GM21423 (cell line): ENCODE measurements at regions not wholly inside any gene's neighbourhood (a gene's known extent, or its start where the extent isn't known, plus 50 kb on each side); places are given as distances from the start of the nearest gene placed in this dataset.
"Not testable (repeated sequence)": the region's sequence is repeated elsewhere in the genome, so short reads cannot be mapped to it uniquely, and the experiment has no call there.

ENCODE experiments used
- ATAC-seq: cut with Tn5 transposase; IDR thresholded peaks from one replicate; pipeline ENCODE4 v1.9.1; 2021; ENCODE audit warnings: mild to moderate bottlenecking, moderate library complexity; ENCODE audit not compliant: unreplicated experiment

- no peak for ATAC-seq
Observed at GRCh38 chr13:81382246-81382645, 1041.3 kb upstream of the SPRY2 start.

GRCh38 chr13:81381560-81381959, 1040.6 kb upstream of the SPRY2 start:
- ATAC-seq, result no peak

- no peak for ATAC-seq
Observed at GRCh38 chr13:81379183-81379582, 1038.3 kb upstream of the SPRY2 start.

GRCh38 chr13:81377921-81378320, 1037.0 kb upstream of the SPRY2 start:
- ATAC-seq, result no peak

- ATAC-seq, result no peak
Observed at GRCh38 chr13:81375709-81376108, 1034.8 kb upstream of the SPRY2 start.

- not testable (repeated sequence) for ATAC-seq
Observed at GRCh38 chr13:81362711-81363110, 1021.8 kb upstream of the SPRY2 start.

GRCh38 chr13:81350056-81350455, 1009.1 kb upstream of the SPRY2 start:
- no peak for ATAC-seq

GRCh38 chr13:81340118-81341069, 999.5 kb upstream of the SPRY2 start:
- ATAC-seq, result not testable (repeated sequence)

GRCh38 chr13:81339666-81340065, 998.7 kb upstream of the SPRY2 start:
- ATAC-seq, result not testable (repeated sequence)

GRCh38 chr13:81334481-81334880, 993.6 kb upstream of the SPRY2 start:
- no peak for ATAC-seq

- ATAC-seq, result no peak
Observed at GRCh38 chr13:81326913-81327312, 986.0 kb upstream of the SPRY2 start.

GRCh38 chr13:81320516-81320915, 979.6 kb upstream of the SPRY2 start:
- ATAC-seq, result no peak

GRCh38 chr13:81319351-81319750, 978.4 kb upstream of the SPRY2 start:
- no peak for ATAC-seq

GRCh38 chr13:81318231-81319019, 977.5 kb upstream of the SPRY2 start:
- no peak for ATAC-seq

GRCh38 chr13:81314461-81314860, 973.5 kb upstream of the SPRY2 start:
- no peak for ATAC-seq

- no peak for ATAC-seq
Observed at GRCh38 chr13:81305928-81306327, 965.0 kb upstream of the SPRY2 start.

GRCh38 chr13:81304121-81304659, 963.3 kb upstream of the SPRY2 start:
- no peak for ATAC-seq

GRCh38 chr13:81302677-81303076, 961.8 kb upstream of the SPRY2 start:
- ATAC-seq, result no peak

- no peak for ATAC-seq
Observed at GRCh38 chr13:81302125-81302524, 961.2 kb upstream of the SPRY2 start.

GRCh38 chr13:81295177-81295576, 954.3 kb upstream of the SPRY2 start:
- no peak for ATAC-seq

GRCh38 chr13:81293594-81294164, 952.8 kb upstream of the SPRY2 start:
- no peak for ATAC-seq
